PFSK-1 (cell line): ENCODE measurements at regions not wholly inside any gene's neighbourhood (a gene's known extent, or its start where the extent isn't known, plus 50 kb on each side); places are given as distances from the start of the nearest gene placed in this dataset.

Experiments used
- FOXP2 ChIP-seq: optimal IDR thresholded peaks from 2 replicates; pipeline ENCODE3; 2011; ENCODE audit warnings: borderline replicate concordance, control low read depth, inconsistent platforms; ENCODE audit not compliant: insufficient read depth; ENCODE audit errors: extremely low read length, extremely low read depth
- POLR2AphosphoS5 ChIP-seq: IDR thresholded peaks from 2 replicates; pipeline ENCODE4 v1.6.1; 2012; ENCODE audit warnings: low read depth, mild to moderate bottlenecking, control low read depth, low read length, moderate library complexity
- TAF1 ChIP-seq: IDR thresholded peaks from 2 replicates; pipeline ENCODE4 v1.6.1; 2012; ENCODE audit warnings: low read length, control low read depth, borderline replicate concordance; ENCODE audit not compliant: insufficient read depth
- TF ChIP-seq, protein P1 (sequence below), 2 experiments: IDR thresholded peaks; 2 replicates each; pipeline versions ENCODE4 v1.6.1 to v1.8.0; 2011 to 2012; ENCODE audit warnings: low read depth in 2 of 2, low read length in 2 of 2, control low read depth in 1 of 2, inconsistent platforms in 1 of 2, mild to moderate bottlenecking in 1 of 2, moderate library complexity in 1 of 2; ENCODE audit not compliant: insufficient read depth in 1 of 2

DNA sequence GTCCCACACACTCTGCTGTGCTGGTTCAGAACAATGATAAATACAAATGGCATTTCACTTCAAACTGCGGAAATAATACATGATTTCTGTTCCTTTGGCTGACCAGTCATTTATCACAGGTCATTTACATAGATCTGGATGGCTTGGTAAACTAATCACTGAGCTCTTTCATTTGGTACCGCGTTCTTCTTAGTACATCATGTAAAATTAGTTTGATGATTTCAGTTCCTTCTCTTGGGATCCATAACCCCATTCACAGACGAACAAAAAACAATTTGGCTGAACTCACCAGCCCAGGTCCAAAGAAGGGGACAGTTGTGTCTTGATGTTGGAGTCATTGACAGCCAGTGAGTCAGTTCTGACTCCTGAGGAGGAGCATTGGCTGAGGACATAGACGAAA lies 689.8 kb downstream of the INHBA start:
- TF ChIP-seq POLR2AphosphoS5 (no peak), TAF1 (no peak), FOXP2 (no peak)
- TF ChIP-seq, protein P1, sequence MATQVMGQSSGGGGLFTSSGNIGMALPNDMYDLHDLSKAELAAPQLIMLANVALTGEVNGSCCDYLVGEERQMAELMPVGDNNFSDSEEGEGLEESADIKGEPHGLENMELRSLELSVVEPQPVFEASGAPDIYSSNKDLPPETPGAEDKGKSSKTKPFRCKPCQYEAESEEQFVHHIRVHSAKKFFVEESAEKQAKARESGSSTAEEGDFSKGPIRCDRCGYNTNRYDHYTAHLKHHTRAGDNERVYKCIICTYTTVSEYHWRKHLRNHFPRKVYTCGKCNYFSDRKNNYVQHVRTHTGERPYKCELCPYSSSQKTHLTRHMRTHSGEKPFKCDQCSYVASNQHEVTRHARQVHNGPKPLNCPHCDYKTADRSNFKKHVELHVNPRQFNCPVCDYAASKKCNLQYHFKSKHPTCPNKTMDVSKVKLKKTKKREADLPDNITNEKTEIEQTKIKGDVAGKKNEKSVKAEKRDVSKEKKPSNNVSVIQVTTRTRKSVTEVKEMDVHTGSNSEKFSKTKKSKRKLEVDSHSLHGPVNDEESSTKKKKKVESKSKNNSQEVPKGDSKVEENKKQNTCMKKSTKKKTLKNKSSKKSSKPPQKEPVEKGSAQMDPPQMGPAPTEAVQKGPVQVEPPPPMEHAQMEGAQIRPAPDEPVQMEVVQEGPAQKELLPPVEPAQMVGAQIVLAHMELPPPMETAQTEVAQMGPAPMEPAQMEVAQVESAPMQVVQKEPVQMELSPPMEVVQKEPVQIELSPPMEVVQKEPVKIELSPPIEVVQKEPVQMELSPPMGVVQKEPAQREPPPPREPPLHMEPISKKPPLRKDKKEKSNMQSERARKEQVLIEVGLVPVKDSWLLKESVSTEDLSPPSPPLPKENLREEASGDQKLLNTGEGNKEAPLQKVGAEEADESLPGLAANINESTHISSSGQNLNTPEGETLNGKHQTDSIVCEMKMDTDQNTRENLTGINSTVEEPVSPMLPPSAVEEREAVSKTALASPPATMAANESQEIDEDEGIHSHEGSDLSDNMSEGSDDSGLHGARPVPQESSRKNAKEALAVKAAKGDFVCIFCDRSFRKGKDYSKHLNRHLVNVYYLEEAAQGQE (IDR thresholded peaks at IDR 0.05; ENCODE audit: insufficient read depth in 1 of 2, low read depth in 2 of 2, low read length in 2 of 2): no peak
